ENCODE measurements at regions not wholly inside any gene's neighbourhood (a gene's known extent, or its start where the extent isn't known, plus 50 kb on each side); places are given as distances from the start of the nearest gene placed in this dataset.
"Not testable (repeated sequence)": the region's sequence is repeated elsewhere in the genome, so short reads cannot be mapped to it uniquely, and the experiment has no call there.

DNA sequence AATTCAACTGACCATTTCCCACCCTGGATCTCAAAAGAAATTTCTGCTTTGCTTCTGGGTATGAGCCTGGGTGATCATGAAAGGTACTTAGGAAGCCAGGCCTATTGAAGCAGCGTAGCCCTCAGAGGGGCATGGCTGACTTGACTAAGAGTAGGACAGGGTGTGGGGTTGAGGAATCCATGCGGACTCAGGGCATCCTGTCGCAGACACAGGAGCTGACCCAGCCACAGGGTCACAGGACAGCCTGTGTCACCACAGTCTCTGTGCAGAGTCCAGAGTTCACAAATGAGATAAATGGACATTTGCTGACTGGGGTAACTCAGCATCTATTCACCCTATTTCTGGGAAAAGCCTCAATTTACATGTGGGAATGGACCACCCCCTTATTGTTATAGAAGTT, 262.3 kb downstream of the CEP170 start:
- TF ChIP-seq, protein P1, sequence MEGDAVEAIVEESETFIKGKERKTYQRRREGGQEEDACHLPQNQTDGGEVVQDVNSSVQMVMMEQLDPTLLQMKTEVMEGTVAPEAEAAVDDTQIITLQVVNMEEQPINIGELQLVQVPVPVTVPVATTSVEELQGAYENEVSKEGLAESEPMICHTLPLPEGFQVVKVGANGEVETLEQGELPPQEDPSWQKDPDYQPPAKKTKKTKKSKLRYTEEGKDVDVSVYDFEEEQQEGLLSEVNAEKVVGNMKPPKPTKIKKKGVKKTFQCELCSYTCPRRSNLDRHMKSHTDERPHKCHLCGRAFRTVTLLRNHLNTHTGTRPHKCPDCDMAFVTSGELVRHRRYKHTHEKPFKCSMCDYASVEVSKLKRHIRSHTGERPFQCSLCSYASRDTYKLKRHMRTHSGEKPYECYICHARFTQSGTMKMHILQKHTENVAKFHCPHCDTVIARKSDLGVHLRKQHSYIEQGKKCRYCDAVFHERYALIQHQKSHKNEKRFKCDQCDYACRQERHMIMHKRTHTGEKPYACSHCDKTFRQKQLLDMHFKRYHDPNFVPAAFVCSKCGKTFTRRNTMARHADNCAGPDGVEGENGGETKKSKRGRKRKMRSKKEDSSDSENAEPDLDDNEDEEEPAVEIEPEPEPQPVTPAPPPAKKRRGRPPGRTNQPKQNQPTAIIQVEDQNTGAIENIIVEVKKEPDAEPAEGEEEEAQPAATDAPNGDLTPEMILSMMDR (IDR thresholded peaks at IDR 0.05): not testable (repeated sequence)
- TF ChIP-seq POLR2AphosphoS5 (IDR thresholded peaks at IDR 0.05): not testable (repeated sequence)

Measured in breast epithelium (tissue), 3 donors.